NCI-H1048 (cell line): ENCODE measurements at regions not wholly inside any gene's neighbourhood (a gene's known extent, or its start where the extent isn't known, plus 50 kb on each side); places are given as distances from the start of the nearest gene placed in this dataset.
"Not testable (repeated sequence)": the region's sequence is repeated elsewhere in the genome, so short reads cannot be mapped to it uniquely, and the experiment has no call there.

Experiments
- DNase-seq: peaks from one replicate; lab custom pipeline; 2025; lab: John Stamatoyannopoulos, UW

DNA sequence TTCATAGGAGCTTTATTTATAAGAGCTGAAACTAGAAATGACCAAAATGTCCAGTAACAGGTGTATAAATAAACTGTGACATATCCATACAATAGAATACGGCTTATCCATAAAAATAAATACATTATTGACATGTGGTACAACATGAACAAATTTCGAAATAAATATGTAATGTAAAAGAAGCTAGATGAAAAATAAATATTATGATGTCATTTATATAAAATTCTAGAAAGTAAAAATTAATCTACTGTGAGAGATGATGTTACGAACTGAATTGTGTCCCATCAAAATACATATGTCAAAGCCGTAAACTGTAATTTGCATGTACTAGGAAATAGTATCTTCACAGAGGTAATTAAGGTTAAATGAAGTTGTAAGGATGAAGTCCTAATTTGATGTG, 1104.9 kb downstream of the NSUN3 start:
- DNase-seq: no peak

DNA sequence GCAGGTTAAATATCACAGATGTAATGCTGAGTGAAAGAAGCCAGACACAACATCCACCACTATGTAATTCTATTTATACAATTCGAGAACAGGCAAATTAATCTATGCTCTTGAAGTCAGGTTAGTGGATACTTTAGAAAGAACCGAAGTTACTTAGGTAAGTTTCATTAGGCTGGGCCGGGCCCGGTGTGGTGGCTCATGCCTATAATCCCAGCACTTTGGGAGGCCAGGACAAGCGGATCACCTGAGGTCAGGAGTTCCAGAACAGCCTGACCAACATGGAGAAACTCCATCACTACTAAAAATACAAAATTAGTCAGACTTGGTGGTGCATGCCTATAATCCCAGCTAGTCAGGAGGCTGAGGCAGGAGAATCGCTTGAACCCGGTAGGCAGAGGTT, 1105.7 kb downstream of the NSUN3 start:
- no peak for DNase-seq

DNA sequence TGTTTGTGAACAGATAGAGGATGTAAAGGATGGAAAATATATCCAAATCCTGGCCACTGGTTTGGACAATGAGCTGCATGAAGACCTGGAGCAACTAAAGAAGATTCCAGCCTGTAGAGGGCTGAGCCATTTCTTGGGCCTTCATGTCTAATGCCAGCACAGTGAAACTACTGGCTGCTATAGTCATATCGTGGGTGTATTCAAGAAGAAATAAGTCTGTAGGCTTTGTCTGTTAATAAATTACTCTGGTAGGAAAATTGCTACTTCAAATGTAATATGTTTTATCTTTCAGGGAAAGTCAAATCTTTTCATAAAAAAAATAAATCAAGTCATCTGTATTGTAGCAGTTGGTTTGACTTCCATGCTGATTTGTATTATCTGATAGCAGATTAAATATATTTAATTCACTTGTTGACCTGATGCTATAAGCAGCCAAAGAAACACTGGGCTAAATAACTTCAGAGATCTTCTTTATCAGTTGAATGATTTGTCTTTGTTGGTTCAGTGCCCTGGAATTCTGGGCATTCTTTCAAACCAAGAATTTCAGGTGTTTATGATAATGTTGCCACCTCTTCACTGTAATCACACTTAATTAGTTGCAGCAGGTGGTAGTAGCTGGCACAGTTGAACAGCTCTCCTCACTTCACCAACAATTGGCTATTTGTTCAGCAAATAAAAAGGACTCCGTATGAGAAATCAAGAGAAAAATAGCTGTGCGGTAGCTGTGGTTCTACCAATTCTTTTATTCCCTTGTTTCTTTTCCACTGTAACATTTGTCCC, 1109.5 kb downstream of the NSUN3 start:
- DNase-seq: no peak

DNA sequence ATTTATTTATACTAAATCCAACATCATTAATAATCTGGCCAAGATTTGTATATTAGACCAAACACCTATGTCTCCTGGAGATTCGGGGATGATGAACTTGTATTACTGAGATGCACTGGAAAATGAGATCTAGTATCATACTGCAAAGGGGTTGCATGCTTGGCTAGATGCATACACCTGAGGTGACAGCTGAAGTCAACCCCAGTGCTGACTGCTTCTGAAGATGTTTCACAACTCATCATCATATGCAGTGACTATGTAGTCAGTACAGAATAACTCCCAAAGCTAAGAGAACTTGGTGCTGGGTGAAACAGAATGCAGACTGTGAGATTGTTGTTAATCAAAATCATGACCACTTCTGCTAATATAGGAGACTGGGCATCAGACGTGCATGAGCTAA, 1114.2 kb downstream of the NSUN3 start:
- no peak for DNase-seq

DNA sequence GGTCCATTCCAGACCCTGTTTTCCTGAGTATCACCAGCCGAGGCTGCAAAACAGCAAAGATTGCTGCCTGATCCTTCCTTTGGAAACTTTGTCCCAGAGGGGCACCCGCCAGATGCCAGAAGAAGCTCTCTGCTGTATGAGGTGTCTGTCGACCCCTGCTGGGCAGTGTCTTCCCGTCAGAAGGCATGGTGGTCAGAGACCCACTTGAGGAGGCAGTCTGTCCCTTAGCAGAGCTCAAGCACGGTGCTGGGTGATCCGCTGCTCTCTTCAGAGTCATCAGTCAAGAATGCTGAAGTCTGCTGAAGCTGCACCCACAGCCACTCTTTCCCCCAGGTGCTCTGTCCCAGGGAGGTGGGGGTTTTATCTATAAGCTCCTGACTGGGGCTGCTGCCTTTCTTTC, 1121.2 kb downstream of the NSUN3 start:
- DNase-seq: no peak

DNA sequence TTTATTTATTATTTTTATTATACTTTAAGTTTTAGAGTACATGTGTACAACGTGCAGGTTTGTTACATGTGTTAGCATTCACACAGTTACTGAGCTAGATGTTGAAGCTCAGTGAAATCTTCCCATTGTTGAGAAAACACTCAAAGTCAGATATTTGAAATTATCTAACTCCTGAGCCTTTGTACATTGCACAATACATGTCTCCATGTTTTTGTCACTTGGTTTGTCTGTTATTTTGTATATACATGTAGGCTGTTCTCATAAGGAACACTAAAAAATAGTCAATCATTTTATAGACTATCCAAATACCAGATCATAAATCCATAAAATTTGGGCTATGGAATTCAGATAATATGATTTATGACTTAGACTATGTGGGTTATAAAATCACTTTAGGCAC, 1126.5 kb downstream of the NSUN3 start:
- DNase-seq: no peak

DNA sequence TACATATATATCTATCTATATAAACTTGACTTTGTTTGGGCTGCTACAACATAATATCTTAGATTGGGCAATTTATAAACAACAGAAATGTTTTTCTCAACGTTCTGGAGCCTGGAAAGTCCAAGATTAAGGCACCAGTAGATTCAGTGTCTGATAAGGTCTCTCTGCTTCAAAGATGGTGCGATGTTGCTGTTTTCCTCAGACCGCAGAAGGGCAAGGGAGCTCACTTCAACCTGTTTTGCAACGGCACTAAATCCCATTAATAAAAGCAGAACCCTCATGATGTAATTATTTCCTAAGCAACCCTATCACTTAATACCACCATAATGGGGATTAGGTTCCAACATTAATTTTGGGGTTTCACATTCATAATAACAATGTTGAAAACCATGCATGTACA, 1134.8 kb downstream of the NSUN3 start:
- no peak for DNase-seq

DNA sequence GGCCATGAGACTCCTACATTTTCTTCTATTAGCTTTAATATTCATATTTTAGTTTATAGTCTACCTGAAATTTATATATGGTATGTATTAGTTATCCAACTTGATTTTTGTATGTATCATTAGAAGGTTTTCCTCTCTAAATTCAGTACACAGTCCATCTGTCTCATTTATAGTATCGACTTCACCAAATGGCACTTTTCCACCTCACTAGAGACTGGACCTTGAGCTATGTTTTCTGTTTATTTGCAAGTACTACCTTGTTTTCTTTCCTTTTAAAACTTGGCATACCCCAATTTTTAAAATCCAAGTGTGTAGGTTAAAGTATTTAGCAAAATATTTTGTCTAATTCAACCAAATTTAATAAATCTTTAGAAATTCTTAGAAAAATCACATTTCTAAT, 1137.5 kb downstream of the NSUN3 start:
- DNase-seq: no peak

DNA sequence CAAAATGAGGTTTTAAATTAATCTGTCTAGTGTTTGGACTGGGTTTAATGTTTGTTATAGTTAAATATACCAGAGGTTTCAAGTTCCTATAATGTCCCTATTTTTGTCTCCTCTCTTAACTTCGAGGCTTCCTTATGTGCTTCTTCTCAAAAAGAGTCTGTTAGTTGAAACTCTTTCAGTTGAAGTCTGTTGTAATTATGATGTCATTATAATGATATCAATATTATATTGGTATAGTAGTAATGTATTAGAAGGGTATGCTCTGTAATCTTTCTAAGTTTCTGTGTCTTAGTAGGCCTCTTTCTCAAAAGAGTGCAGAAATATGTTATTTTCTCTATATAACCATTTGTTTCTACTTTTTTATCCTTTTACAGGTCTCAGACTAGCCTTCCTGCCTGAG, 1148.0 kb downstream of the NSUN3 start:
- no peak for DNase-seq

DNA sequence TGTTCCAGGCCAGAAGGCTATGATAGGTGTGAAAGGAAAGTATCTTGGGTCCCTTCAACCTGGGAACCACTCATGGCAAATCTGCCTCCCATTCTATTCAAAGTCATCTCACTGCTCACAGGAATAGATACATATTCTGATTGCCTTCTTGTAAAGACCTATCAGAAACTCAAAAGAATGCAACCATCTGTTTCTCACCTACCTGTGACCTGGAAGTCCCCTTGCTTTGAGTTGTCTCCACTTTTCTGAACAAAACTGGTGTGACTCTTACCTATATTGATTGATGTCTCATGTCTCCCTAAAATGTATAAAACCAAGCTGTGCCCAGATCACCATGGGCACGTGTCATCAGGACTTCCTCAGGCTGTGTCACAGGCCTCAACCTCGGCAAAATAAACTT, 1149.3 kb downstream of the NSUN3 start:
- DNase-seq: no peak

DNA sequence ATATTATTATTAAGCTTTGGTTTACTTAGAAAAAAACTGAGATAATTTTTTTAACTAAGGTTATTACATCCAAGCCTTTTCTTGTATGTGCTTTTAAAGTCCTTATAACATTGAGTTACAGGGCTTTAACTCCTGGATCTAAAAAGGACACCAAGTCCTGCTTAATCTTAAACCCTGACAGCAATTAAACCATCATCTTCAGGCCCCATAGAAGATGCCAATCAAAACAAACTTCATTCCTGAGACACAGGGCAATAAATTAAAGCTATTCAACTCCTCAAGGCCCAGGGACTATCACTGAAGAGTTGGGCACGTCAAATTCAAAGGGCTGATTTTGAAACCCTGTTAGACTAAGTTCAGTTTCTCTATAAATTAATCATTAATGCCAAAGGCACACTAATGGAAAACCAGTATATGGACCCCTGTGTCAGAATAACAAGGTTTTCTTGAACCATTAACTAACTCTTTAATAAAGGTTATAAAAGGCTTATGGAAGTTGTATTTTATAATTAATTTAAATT, 1152.6 kb downstream of the NSUN3 start:
- DNase-seq: no peak

DNA sequence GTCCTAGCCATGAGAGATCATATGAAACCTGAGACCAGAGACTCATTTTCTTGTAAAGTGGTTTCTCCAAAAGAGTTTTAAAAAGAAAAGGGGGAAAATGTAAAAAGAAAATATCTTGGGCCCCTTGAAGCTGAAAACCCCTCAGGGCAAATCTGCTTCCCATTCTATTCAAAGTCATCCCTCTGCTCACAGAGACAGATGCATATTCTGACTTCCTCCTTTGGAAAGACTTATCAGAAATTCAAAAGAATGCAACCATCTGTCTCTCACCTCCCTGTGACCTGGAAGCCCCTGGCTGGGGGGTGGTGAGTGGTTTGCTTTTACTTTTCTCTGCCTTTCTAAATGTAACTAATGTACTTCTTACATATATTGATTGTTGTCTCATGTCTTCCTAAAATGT, 1154.8 kb downstream of the NSUN3 start:
- DNase-seq: no peak

DNA sequence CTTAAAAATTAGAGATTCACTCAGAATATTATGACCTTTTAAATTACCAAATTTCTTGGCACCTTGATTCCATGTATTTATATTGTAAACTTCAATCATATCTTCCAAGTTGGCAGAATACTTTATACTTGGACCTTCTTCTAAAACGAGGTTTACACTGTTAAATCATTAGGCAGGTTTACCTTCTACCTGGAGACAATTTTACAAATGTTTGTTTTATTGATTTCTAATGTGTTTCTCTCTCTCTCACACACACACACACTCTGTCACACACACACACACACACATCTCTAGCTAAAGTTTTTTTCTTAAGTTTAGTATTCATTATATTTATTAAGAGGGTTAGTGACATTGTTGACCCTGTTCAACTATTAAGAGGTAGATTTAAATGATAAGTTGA, 1155.6 kb downstream of the NSUN3 start:
- no peak for DNase-seq

DNA sequence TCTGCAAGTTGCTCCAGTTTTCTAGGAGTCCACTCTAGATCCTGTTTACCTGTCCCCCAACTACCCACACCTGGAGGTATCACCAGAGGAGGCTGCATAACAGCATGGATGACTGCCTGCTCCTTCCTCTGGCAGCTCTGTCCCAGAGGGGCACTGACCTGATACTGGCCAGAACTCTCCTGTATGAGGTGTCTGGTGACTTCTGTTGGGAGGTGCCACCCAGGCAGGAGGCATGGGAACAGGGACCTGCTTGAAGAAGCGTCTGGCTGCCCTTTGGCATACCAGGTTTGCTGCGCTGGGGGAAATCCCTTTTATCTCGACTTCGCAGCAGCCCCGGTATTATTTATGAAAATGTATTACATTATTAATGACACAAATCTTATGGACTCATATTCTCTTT, 1163.6 kb downstream of the NSUN3 start:
- DNase-seq: no peak

DNA sequence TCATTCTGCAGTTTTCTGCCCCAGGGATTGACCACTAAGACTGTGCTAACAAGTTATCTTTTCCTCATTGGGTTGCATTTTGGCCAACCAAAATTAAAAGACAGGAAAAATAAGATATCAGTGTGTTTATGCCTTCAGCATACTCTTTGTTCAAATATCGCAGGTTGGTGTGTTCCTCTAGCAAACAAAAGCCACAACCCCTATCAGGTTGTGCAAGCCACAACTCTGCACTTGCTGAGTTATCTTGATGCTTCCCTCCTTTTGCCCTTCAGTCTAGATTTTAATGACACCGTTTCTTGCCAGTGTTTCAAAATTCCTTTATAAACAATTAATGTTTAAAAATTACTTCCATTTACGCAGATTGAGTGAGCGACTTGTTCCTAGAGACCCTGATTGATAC, 1164.2 kb downstream of the NSUN3 start:
- no peak for DNase-seq

DNA sequence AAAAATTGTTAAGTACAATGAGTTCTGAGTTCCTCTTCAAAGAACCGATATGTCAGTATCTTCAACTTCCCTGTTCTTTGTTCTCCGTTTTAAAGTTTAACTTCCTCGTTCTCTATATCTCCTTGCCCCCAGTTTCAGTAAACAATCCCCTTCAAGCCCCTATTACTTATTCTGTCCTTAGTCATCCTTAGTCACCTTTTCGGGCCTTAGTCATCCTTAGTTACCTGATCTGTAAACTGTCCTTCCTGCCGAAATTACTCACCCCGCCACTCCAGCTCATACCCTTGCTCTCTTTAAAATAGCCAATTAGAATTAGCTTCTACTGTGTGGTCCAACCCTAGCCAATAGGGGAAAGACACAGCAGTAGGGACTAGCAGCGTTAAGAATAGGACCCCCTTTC, 1165.6 kb downstream of the NSUN3 start:
- no peak for DNase-seq

DNA sequence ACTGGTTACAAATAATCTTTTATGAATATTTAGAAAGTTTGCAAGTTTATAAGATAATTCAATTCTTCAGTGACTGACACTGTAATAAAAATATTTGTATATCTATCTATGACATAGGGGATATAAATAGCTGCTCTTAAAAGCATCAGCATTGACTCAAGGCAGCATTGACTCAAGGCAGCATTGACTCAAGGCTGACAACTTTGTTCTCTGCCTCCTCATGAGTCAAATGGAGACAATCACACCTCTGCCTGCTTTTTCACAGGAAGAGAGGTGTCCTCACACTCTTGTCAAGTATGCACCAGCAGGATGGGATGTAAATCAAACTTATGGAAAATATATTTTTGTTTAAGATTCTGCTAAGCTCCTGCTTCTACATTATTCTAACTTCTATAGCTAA, 1173.1 kb downstream of the NSUN3 start:
- DNase-seq: no peak

DNA sequence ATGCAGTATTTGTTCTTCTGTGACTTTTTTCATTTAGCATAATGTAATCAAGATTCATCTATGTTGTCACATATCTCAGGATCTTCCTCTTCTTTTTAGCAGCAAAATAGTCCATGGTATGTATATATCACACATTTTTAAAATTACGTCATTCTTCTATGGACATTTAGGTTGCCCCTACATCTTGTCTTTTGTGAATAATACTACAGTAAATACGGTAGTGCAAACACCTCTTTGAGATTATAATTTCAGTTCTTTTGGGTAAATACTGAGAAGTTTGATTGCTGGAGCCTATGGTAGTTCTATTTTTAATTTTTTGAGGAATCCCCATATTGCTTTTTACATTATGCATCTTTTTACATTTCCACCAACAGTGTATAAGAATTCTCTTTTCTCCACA, 1174.9 kb downstream of the NSUN3 start:
- DNase-seq: no peak

DNA sequence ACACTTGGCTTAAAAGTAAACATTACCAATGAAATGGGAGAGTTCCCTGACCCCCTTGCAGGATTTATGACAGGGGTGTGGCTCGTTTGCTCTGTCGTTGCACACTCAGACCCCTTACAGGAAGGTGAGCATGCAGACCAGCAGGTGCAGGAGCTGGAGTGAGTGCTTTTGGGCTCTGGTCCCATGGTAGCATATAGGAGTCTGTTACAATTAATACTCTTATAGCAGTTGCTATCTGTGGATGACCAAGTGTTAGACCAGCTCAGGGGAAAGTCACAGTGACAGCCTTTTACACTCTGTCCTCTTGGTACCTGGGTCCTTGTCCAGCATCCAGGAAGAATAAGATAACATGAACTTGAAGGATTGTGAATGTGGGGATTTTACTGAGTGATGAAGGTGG, 1177.5 kb downstream of the NSUN3 start:
- DNase-seq: no peak

DNA sequence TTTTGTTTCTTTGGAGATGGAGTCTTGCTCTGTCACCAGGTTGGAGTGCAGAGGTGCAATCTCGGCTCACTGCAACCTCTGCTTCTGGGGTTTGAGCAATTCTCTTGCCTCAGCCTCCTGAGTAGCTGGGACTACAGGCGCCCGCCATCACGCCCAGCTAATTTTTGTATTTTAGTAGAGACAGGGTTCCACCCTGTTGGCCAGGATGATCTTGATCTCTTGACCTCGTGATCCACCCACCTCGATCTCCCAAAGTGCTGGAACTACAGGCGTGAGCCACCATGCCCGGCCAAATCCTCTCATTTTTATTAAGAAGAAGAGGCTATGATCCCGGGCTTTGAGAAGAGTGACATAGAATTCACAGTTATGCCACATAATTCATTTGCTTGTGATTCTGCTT, 1178.4 kb downstream of the NSUN3 start:
- DNase-seq: not testable (repeated sequence)

DNA sequence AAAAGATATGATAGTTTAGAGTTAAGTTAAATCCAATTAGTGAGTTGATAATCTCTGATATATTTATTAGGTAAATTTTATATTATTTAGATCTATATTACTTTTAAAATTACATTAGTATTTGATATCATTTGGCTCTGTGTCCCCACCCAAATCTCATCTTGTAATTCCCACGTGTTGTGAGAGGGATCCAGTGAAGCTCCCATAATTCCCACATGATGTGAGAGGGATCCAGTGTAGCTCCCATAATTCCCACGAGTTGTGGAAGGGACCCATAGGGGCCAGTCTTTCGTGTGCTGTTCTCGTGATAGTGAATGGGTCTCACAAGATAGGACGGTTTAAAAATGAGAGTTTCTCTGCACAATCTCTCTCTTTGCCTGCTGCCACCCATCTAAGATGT, 1183.6 kb downstream of the NSUN3 start:
- DNase-seq: no peak

DNA sequence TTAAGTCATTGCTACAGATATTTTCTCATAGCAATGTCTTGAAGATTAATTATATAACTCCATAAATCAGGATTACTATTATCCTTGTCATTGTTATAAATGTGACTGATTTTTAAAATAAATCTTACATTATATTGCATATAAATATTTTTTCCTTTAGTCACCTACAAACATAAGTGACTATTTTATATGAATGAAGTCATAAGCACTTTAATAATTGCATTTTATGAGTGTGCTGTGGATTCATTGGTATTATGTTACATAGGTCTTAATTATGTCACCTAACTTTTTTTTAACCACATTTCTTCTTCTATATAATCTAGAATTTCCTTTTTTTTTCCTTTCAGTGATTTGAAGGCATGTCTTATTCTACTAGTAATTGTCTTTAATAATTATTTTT, 1191.2 kb downstream of the NSUN3 start:
- DNase-seq: no peak

DNA sequence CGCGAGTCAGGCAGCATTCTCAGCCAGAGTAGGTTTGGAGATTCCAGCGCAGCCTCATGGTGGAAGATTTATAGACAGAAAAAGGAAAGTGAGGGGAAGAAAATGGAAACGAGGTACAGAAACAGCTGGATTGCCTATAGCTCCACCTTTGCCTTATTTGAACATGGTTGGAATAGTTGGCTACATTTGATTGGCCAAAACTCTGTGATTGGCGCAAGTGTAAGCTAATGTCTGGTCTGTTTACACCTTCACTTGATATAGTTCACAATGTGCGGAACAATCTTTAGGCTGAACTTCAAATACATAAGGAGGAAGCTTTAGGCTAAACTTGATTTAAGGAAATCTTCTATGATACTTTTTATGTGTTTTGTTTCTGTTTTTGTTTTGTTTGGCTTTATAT, 1191.9 kb downstream of the NSUN3 start:
- no peak for DNase-seq

DNA sequence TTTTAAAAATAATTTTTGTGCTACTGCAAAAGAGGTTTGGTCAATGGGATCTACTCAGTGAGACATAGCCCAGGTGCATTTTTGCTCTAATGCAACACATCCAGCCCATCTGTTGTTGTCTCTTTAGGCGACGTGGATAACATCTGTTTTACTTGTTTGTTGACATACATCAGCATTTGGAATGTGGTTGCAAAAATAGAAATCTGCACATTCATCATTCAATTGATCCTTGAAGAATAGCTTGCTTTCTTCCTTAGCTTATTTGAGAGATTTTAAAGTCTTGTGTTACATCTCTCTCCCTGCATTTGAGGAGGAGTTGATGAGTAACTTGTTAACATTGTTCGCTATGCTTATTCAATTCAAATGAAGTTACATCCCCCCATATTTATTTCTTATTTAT, 1202.3 kb downstream of the NSUN3 start:
- no peak for DNase-seq
